WTC11 (cell line): ENCODE measurements at regions not wholly inside any gene's neighbourhood (a gene's known extent, or its start where the extent isn't known, plus 50 kb on each side); places are given as distances from the start of the nearest gene placed in this dataset.

Source experiments
- CREB1 ChIP-seq: sonication (generic); formaldehyde crosslinking; IDR thresholded peaks from 2 replicates; pipeline ENCODE4 v1.8.0; 2023; ENCODE audit warnings: mild to moderate bottlenecking, missing genetic modification reagents
- EMX1 ChIP-seq: fragments of 250-450 bp; sonication (Bioruptor Pico); IDR thresholded peaks from 2 replicates; pipeline ENCODE4 v1.8.0; 2021; ENCODE audit warnings: mild to moderate bottlenecking
- ESRRA ChIP-seq: sonication (generic); formaldehyde crosslinking; IDR thresholded peaks from 2 replicates; pipeline ENCODE4 v1.8.1; 2022; ENCODE audit warnings: mild to moderate bottlenecking, missing genetic modification reagents, borderline replicate concordance
- GABPB1 ChIP-seq: sonication (generic); formaldehyde crosslinking; IDR thresholded peaks from 2 replicates; pipeline ENCODE4 v1.8.1; 2023; ENCODE audit warnings: mild to moderate bottlenecking, missing genetic modification reagents
- MXD4 ChIP-seq: fragments of 250-450 bp; sonication (Bioruptor Pico); IDR thresholded peaks from 2 replicates; pipeline ENCODE4 v1.8.0; 2021; ENCODE audit warnings: mild to moderate bottlenecking, moderate library complexity, borderline replicate concordance
- SP1 ChIP-seq: sonication (generic); formaldehyde crosslinking; conservative IDR thresholded peaks from 2 replicates; pipeline ENCODE4 v1.8.1; 2022; ENCODE audit warnings: missing genetic modification reagents
- TEAD4 ChIP-seq: sonication (generic); formaldehyde crosslinking; IDR thresholded peaks from 2 replicates; pipeline ENCODE4 v1.8.0; 2022; ENCODE audit warnings: mild to moderate bottlenecking, missing genetic modification reagents
- TF ChIP-seq, protein P1 (sequence below): sonication (generic); formaldehyde crosslinking; IDR thresholded peaks from 2 replicates; pipeline ENCODE4 v1.8.0; 2022; ENCODE audit warnings: mild to moderate bottlenecking, missing genetic modification reagents
- TF ChIP-seq, protein P2 (sequence below): fragments of 200-600 bp; IDR thresholded peaks from 2 replicates; pipeline ENCODE4 v1.8.0; 2022; ENCODE audit warnings: antibody characterized with exemption

- TF ChIP-seq, protein P1, sequence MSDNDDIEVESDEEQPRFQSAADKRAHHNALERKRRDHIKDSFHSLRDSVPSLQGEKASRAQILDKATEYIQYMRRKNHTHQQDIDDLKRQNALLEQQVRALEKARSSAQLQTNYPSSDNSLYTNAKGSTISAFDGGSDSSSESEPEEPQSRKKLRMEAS (CRISPR knock-in tag): no peak
- no peak for TF ChIP-seq EMX1 (CRISPR knock-in tag)
- TF ChIP-seq, protein P2, sequence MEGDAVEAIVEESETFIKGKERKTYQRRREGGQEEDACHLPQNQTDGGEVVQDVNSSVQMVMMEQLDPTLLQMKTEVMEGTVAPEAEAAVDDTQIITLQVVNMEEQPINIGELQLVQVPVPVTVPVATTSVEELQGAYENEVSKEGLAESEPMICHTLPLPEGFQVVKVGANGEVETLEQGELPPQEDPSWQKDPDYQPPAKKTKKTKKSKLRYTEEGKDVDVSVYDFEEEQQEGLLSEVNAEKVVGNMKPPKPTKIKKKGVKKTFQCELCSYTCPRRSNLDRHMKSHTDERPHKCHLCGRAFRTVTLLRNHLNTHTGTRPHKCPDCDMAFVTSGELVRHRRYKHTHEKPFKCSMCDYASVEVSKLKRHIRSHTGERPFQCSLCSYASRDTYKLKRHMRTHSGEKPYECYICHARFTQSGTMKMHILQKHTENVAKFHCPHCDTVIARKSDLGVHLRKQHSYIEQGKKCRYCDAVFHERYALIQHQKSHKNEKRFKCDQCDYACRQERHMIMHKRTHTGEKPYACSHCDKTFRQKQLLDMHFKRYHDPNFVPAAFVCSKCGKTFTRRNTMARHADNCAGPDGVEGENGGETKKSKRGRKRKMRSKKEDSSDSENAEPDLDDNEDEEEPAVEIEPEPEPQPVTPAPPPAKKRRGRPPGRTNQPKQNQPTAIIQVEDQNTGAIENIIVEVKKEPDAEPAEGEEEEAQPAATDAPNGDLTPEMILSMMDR: no peak
- no peak for TF ChIP-seq CREB1
- TF ChIP-seq GABPB1: no peak
- no peak for TF ChIP-seq ESRRA (CRISPR knock-in tag)
- TF ChIP-seq MXD4 (CRISPR knock-in tag): no peak
- TF ChIP-seq SP1: no peak
- TF ChIP-seq TEAD4 (CRISPR knock-in tag): no peak
Observed at GRCh38 chr1:209497729-209498128, 85.8 kb upstream of the CAMK1G start.
